ENCODE measurements at regions not wholly inside any gene's neighbourhood (a gene's known extent, or its start where the extent isn't known, plus 50 kb on each side); places are given as distances from the start of the nearest gene placed in this dataset.

DNA sequence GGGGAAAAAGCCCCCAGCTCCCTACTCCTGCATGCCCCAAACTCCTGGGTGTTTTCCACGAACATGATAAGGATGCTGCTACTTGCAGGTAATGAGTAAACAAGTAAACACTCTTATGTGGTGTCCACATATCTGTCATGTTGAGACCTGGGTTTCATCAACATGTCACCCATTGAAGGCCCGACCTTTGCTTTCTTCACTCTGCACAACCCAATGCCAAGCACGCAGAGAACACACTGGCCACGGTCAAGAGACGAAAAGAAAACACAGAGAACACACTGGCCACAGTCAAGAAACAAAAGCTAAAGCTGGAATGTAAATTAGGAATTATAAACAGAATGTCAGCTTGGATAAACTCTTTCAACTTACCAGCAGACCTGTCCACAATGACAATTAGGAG, 143.1 kb downstream of the TTC32 start:
- 63 to 77% methylated on average over 5 of the region's 5 CpGs for WGBS, 2 donors
- TF ChIP-seq POLR2AphosphoS5 (IDR thresholded peaks at IDR 0.05), result no peak
- no peak for TF ChIP-seq POLR2A (IDR thresholded peaks at IDR 0.05)
- TF ChIP-seq EP300 (IDR thresholded peaks at IDR 0.05), result no peak
- TF ChIP-seq CTCF (IDR thresholded peaks at IDR 0.05), result no peak
- Histone ChIP-seq H3K27me3 (no peaks in the 10 kb centered on the region), H3K27ac (no peak overlapping the region), H3K4me3 (no peak overlapping the region), H3K36me3 (no peaks in the 10 kb centered on the region), H3K9me3 (no peaks in the 10 kb centered on the region), H3K4me1 (no peaks in the 10 kb centered on the region)
- DNase-seq (no peak), ATAC-seq (ENCODE audit: low FRiP score in 2 of 2) (no peak)

DNA sequence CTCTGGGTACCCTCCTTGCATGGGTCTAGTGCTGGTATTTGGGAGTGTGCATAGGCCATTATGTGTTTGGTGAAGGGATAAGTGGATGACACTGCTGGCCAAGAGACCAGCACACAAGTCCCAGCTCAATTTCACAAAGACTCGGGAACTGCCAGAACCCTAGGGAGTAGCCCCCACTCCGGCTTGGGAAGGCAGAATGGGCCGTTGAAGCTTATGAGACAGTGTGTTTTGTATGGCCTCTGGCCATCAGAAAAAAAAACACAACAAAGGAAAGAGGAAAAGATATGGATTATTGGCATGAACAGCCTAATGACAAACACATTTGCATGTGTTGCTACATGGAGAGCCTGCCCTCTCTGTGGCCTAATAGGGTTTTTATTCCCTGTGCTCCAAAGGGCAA, 144.2 kb downstream of the TTC32 start:
- 72 to 82% methylated on average over 3 of the region's 3 CpGs for WGBS, 2 donors
- TF ChIP-seq POLR2AphosphoS5 (IDR thresholded peaks at IDR 0.05) (no peak), EP300 (IDR thresholded peaks at IDR 0.05) (no peak), CTCF (IDR thresholded peaks at IDR 0.05) (no peak), POLR2A (IDR thresholded peaks at IDR 0.05) (no peak)
- H3K9me3 ChIP-seq, result no peaks in the 10 kb centered on the region
- H3K36me3 ChIP-seq, result no peaks in the 10 kb centered on the region
- no peak overlapping the region for H3K27ac ChIP-seq
- no peaks in the 10 kb centered on the region for H3K27me3 ChIP-seq
- ATAC-seq (ENCODE audit: low FRiP score in 2 of 2) (no peak), DNase-seq (no peak)
- no peak overlapping the region for H3K4me3 ChIP-seq
- H3K4me1 ChIP-seq, result no peaks in the 10 kb centered on the region

DNA sequence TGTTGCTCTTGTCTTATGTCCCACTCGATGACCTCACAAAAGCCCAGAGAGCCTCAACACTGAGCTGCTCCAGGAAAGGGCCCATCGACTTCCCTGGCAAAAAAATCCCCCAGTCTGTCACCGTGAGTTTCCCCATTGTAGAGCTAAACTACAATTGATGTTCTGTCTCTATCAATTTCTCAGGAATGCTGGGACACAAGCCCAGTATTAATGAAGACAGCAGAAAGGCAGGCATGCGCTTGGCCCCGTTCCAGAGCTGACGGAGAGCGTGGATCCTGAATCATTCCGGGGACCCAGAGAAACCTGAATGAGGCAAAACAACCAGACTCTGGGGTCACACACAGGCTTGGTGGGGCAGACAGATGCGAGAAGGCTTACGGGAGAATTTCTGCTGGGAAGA, 146.9 kb downstream of the TTC32 start:
- H3K27me3 ChIP-seq, result no peaks in the 10 kb centered on the region
- WGBS, 2 donors, result 70 to 79% methylated on average over 10 of the region's 10 CpGs
- TF ChIP-seq POLR2A (IDR thresholded peaks at IDR 0.05) (no peak), EP300 (IDR thresholded peaks at IDR 0.05) (no peak), CTCF (IDR thresholded peaks at IDR 0.05) (no peak), POLR2AphosphoS5 (IDR thresholded peaks at IDR 0.05) (no peak)
- no peak overlapping the region for H3K4me3 ChIP-seq
- ATAC-seq (ENCODE audit: low FRiP score in 2 of 2) (no peak), DNase-seq (no peak)
- no peaks in the 10 kb centered on the region for H3K4me1 ChIP-seq
- H3K36me3 ChIP-seq, result no peaks in the 10 kb centered on the region
- H3K27ac ChIP-seq, result no peak overlapping the region
- no peaks in the 10 kb centered on the region for H3K9me3 ChIP-seq

DNA sequence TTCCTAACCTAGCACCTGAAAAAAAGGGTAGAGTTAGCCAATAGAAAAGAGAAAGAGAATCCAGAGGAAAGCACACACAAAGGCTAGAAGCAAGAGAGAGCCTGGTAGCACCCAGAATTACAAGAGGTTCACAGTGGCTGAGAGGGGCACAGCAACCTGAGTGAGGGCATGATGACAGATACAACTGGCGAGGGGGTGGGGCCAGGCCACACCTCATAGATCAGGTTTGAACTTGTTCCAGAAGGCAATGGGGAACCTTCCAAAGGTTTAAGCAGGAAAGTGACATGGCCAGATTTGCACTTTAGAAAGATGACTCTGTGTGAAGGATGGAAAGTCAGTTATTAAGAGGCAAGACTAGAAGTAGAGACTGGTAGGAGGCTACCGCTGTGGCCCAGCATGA, 148.0 kb downstream of the TTC32 start:
- DNase-seq, result no peak
- TF ChIP-seq POLR2AphosphoS5 (IDR thresholded peaks at IDR 0.05) (no peak), POLR2A (IDR thresholded peaks at IDR 0.05) (no peak), CTCF (IDR thresholded peaks at IDR 0.05) (no peak), EP300 (IDR thresholded peaks at IDR 0.05) (no peak)
- no peaks in the 10 kb centered on the region for H3K9me3 ChIP-seq
- no peak for ATAC-seq (ENCODE audit: low FRiP score in 2 of 2)
- H3K4me3 ChIP-seq, result no peak overlapping the region
- no peaks in the 10 kb centered on the region for H3K36me3 ChIP-seq
- H3K27ac ChIP-seq, result no peak overlapping the region
- no peaks in the 10 kb centered on the region for H3K27me3 ChIP-seq
- no peaks in the 10 kb centered on the region for H3K4me1 ChIP-seq
- WGBS, 2 donors, result 88 to 100% methylated on average over 2 of the region's 2 CpGs

- H3K9me3 ChIP-seq, result no peaks in the 10 kb centered on the region
- ATAC-seq (ENCODE audit: low FRiP score in 2 of 2) (no peak), DNase-seq (no peak)
- no peak overlapping the region for H3K27ac ChIP-seq
- TF ChIP-seq POLR2AphosphoS5 (IDR thresholded peaks at IDR 0.05) (no peak), EP300 (IDR thresholded peaks at IDR 0.05) (no peak), POLR2A (IDR thresholded peaks at IDR 0.05) (no peak), CTCF (IDR thresholded peaks at IDR 0.05) (no peak)
- no peak overlapping the region for H3K4me3 ChIP-seq
- no peaks in the 10 kb centered on the region for H3K36me3 ChIP-seq
- WGBS, 2 donors, result 71 to 76% methylated on average over 1 of the region's 1 CpG
- H3K4me1 ChIP-seq, result no peaks in the 10 kb centered on the region
- H3K27me3 ChIP-seq, result no peaks in the 10 kb centered on the region
Observed at GRCh38 chr2:19753314-19753713, 148.5 kb downstream of the TTC32 start.

Measured in upper lobe of left lung (tissue), 6 donors.